Right cardiac atrium (tissue), 5 donors: ENCODE measurements at regions not wholly inside any gene's neighbourhood (a gene's known extent, or its start where the extent isn't known, plus 50 kb on each side); places are given as distances from the start of the nearest gene placed in this dataset.
A peak's percentile ranks its signal among the peaks of the same experiment; 100 is the strongest.

ENCODE experiments used
- ATAC-seq, 2 donors: fragments of 200-7000 bp; cut with Tn5 transposase; one replicate each; pipeline versions ENCODE4 v1.8.0 to v1.9.1; 2020; ENCODE audit warnings: moderate library complexity in 2 of 2, mild to moderate bottlenecking in 1 of 2
- DNase-seq, 3 donors: peaks; one replicate each; pipeline ENCODE4 v3.0.0-alpha.2; 2020
- H3K27ac ChIP-seq: one replicate; pipeline ENCODE4 v1.5.1; 2013; ENCODE audit warnings: mild to moderate bottlenecking, low read length, control low read depth, moderate library complexity
- H3K27me3 ChIP-seq: one replicate; pipeline ENCODE4 v1.6.1; 2013; ENCODE audit not compliant: control insufficient read depth, insufficient read depth
- H3K4me1 ChIP-seq: one replicate; pipeline ENCODE4 v1.6.1; 2013; ENCODE audit warnings: low read length; ENCODE audit not compliant: control insufficient read depth, insufficient read depth
- H3K4me3 ChIP-seq: one replicate; pipeline ENCODE4 v1.5.1; 2013; ENCODE audit warnings: low read length, control low read depth
- H3K9me3 ChIP-seq: one replicate; pipeline ENCODE4 v1.6.1; 2013; ENCODE audit warnings: low read length; ENCODE audit not compliant: control insufficient read depth
- WGBS: extraction: QIAGEN DNeasy Blood & Tissue Kit; methylation state at CpG from one replicate; pipeline ENCODE4 v1.1.7; 2013; 5-methylcytosine and 5-hydroxymethylcytosine counted together
- intact Hi-C, 4 donors: fragments of 100-400 bp; cut with DNase I; formaldehyde crosslinking; loops; one replicate each; pipeline versions ENCODE4 v1.11.0 to v1.14.0; 2022 to 2023
- donor health status: healthy with polysubstance abuse.
- donor health status: DM: no; HTN: yes; CAD: no.
- donor health status: DM: no; HTN: no; CAD: no.
- donor health status: DM: no; HTN: yes; CAD: no; lungs with severe emphysema.
- donor health status: DM: yes; HTN: yes; CAD: no.

DNA sequence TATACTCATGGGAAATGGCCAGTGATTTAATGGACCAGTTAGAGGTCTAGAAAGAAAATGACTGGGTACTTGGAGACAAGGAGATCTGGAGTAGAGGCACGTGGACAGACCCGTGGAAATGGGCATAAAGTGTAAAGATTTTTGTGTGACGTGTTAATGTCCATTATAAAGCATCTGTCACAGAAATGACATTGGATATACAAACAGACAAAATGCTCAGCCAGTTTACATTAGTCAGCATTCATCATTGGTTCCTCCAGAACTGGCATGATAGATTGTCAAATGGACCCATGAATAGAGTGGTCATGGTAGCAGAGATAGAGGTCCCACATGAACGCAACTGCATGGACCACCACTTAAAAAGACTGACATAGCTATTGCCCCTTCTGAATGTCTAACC is 144.1 kb upstream of the GALNT15 start:
- intact Hi-C loops, result no loop called here
- no peaks in the 10 kb centered on the region for H3K9me3 ChIP-seq
- no peak overlapping the region for H3K4me3 ChIP-seq
- H3K27me3 ChIP-seq, result no peaks in the 10 kb centered on the region
- ATAC-seq, result no peak
- WGBS, result 93% methylated on average over 4 of the region's 4 CpGs
- no peak overlapping the region for H3K27ac ChIP-seq
- H3K4me1 ChIP-seq, result peaks cover 3% of the 10 kb centered on the region
- DNase-seq, result no peak

- no peak overlapping the region for H3K27ac ChIP-seq
- intact Hi-C loops, result no loop called here
- no peak overlapping the region for H3K4me3 ChIP-seq
- 94% methylated on average over 2 of the region's 2 CpGs for WGBS
- no peaks in the 10 kb centered on the region for H3K27me3 ChIP-seq
- no peak for DNase-seq
- H3K9me3 ChIP-seq, result no peaks in the 10 kb centered on the region
- ATAC-seq, result no peak
- H3K4me1 ChIP-seq, result peaks cover 3% of the 10 kb centered on the region
Measured at GRCh38 chr3:16031434-16031833, 143.0 kb upstream of the GALNT15 start.

GRCh38 chr3:16033889-16034687 is 140.4 kb upstream of the GALNT15 start:
- Histone ChIP-seq H3K9me3 (no peaks in the 10 kb centered on the region), H3K4me3 (no peak overlapping the region), H3K27me3 (no peaks in the 10 kb centered on the region), H3K27ac (no peak overlapping the region), H3K4me1 (no peaks in the 10 kb centered on the region)
- ATAC-seq, result no peak
- 84% methylated on average over 3 of the region's 3 CpGs for WGBS
- intact Hi-C loops, result no loop called here
- no peak for DNase-seq

DNA sequence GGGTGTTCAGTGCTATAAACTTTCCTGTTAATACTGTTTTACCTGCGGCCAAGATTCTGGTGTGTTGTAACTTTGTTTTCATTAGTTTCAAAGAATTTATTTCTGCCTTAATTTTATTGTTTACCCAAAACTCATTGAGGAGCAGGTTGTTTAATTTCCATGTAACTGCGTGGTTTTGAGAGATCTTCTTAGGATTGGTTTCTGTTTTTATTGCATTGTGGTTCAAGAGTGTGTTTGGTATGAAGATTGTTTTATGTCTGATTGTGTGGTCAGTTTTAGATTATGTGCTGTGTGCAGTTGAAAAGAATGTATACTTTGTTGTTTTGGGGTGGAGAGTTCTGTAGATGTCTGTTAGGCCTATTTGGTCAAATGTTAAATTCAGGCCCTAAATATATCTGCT is 133.5 kb upstream of the GALNT15 start:
- intact Hi-C loops, result no loop called here
- Histone ChIP-seq H3K4me1 (no peaks in the 10 kb centered on the region), H3K4me3 (no peak overlapping the region), H3K9me3 (no peaks in the 10 kb centered on the region), H3K27me3 (no peaks in the 10 kb centered on the region), H3K27ac (no peak overlapping the region)
- 94% methylated on average over 2 of the region's 2 CpGs for WGBS
- ATAC-seq, result no peak
- DNase-seq, result no peak

GRCh38 chr3:16048435-16049318 is 125.8 kb upstream of the GALNT15 start:
- intact Hi-C loops, result loop anchor here in 3 of 4 donors (2.0 to 5.0 kb wide), 3 partner anchors 130 to 199 kb away; no protein-coding TSS in a partner anchor
- Histone ChIP-seq H3K4me1 (peaks cover 5% of the 10 kb centered on the region), H3K4me3 (no peak overlapping the region), H3K9me3 (no peaks in the 10 kb centered on the region), H3K27ac (no peak overlapping the region), H3K27me3 (no peaks in the 10 kb centered on the region)
- peak in 1 of 3 donors; percentile 54 for DNase-seq
- peak; percentile 90 to 92 for ATAC-seq
- WGBS, result 12% methylated on average over 5 of the region's 5 CpGs

GRCh38 chr3:16050641-16051467 is 123.6 kb upstream of the GALNT15 start:
- Histone ChIP-seq H3K4me1 (peaks cover 6% of the 10 kb centered on the region), H3K27ac (peak overlapping the region; percentile 79), H3K9me3 (no peaks in the 10 kb centered on the region), H3K27me3 (no peaks in the 10 kb centered on the region), H3K4me3 (no peak overlapping the region)
- ATAC-seq (peak; percentile 54 to 70), DNase-seq (peak; percentile 22 to 58 (median 53))
- WGBS, result 65% methylated on average over 16 of the region's 16 CpGs
- intact Hi-C loops, result loop anchor here in 3 of 4 donors (5.0 to 10.0 kb wide), 3 partner anchors 84 to 196 kb away; no protein-coding TSS in a partner anchor

DNA sequence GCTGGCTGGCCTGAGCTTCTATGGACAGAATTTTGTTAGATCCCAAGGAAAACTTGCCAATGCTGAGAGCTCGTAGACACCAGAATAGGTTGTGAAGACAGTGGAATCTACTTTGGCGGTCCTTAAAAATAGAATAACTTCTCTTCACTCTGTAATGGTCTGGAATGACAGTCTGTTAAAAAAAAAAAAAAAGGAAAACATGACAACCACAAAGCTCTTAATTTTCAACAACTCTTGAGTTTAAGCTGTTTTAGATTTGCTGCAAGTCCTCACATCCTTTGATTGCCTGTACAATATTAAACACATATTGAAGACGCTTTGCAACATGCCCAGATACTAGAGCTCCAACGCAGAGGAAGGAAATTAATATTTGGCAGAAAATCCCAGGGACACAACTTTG is 122.8 kb upstream of the GALNT15 start:
- no peak overlapping the region for H3K4me3 ChIP-seq
- WGBS, result 70% methylated on average over 4 of the region's 4 CpGs
- intact Hi-C loops, result loop anchor here in 3 of 4 donors (5.0 to 10.0 kb wide), 3 partner anchors 83 to 196 kb away; no protein-coding TSS in a partner anchor
- DNase-seq (no peak), ATAC-seq (no peak)
- no peaks in the 10 kb centered on the region for H3K27me3 ChIP-seq
- peak overlapping the region; percentile 46 for H3K27ac ChIP-seq
- no peaks in the 10 kb centered on the region for H3K9me3 ChIP-seq
- H3K4me1 ChIP-seq, result peaks cover 7% of the 10 kb centered on the region

DNA sequence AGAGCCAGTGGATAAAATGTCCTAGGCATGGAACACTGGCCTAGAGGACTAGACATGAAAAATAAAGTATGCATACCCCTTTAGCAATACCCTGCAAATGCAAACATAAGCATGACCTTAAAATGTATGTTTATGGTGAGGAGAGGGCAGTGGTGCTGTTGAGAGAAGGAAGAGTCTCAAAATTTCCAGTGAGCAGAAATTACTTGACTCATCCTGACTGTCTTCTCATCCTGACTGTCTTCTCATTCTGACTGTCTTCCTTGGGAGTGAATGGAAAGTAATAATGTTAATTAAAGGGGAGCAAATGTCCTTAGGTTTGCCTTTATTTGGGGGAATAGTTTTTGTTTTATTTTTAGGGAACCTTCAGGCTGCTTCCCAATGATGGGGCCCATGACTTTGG is 121.5 kb upstream of the GALNT15 start:
- Histone ChIP-seq H3K4me1 (peaks cover 7% of the 10 kb centered on the region), H3K9me3 (no peaks in the 10 kb centered on the region), H3K27me3 (no peaks in the 10 kb centered on the region), H3K4me3 (no peak overlapping the region), H3K27ac (no peak overlapping the region)
- DNase-seq (no peak), ATAC-seq (no peak)
- intact Hi-C loops, result loop anchor here in 3 of 4 donors (5.0 to 10.0 kb wide), 3 partner anchors 82 to 194 kb away; no protein-coding TSS in a partner anchor

DNA sequence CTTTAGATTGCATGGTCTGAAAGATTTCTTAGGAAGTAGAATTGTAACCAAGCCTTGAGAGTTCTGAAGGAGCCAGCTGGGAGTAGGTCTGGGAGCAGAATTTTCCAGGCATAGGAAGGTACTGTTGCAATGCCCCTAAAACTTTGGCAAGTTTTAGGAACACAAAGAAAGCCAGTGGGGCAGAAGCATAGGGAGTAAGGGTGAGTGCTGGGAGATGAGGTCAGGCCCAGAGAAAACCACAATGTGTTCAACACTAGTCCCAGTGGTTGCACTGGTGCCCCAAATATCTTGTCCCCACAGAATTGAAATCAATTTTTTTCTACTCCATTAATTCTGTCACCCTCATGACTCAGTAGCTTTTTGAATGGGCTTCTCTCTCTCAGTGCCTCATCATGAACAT is 120.7 kb upstream of the GALNT15 start:
- intact Hi-C loops, result loop anchor here in 3 of 4 donors (5.0 to 10.0 kb wide), 3 partner anchors 81 to 194 kb away; no protein-coding TSS in a partner anchor
- peaks cover 7% of the 10 kb centered on the region for H3K4me1 ChIP-seq
- DNase-seq (no peak), ATAC-seq (peak in 1 of 2 donors; percentile 23)
- H3K27me3 ChIP-seq, result no peaks in the 10 kb centered on the region
- H3K9me3 ChIP-seq, result no peaks in the 10 kb centered on the region
- H3K4me3 ChIP-seq, result no peak overlapping the region
- no peak overlapping the region for H3K27ac ChIP-seq

- no peaks in the 10 kb centered on the region for H3K9me3 ChIP-seq
- intact Hi-C loops, result loop anchor here in 1 of 4 donors (10.0 kb wide), 1 partner anchor 79 kb away; no protein-coding TSS in a partner anchor
- no peak for DNase-seq
- H3K4me3 ChIP-seq, result no peak overlapping the region
- H3K27me3 ChIP-seq, result no peaks in the 10 kb centered on the region
- ATAC-seq, result no peak
- peak overlapping the region; percentile 86 for H3K27ac ChIP-seq
- 48% methylated on average over 7 of the region's 7 CpGs for whole genome bisulfite sequencing
- peaks cover 11% of the 10 kb centered on the region for H3K4me1 ChIP-seq
Measured at GRCh38 chr3:16055606-16056211, 118.8 kb upstream of the GALNT15 start.
